ENCODE measurements at regions not wholly inside any gene's neighbourhood (a gene's known extent, or its start where the extent isn't known, plus 50 kb on each side); places are given as distances from the start of the nearest gene placed in this dataset.

DNA sequence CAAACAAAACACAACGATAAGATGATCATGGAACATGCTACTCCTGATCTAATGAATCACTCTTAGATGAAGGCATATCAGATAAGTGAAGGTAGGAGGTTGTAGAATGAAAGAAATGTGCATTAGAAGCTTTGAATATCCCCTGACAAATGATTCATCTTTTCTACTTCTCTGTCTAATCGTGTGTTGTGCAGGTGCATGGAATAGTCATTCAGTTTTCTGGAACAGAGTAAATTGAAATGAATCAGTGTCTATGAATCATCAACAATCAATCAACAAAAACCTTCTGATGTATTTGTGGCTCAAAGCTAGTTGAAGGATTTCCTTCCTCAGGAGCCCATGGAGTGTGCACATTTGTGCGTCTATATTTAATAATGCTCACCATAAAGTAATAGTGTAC is 1290.4 kb upstream of the PCDH20 start:
- TF ChIP-seq EZH2 (IDR thresholded peaks at IDR 0.05; ENCODE audit: borderline replicate concordance, low read depth, low read length, severe bottlenecking) = no peak
- TF ChIP-seq POLR2A (IDR thresholded peaks at IDR 0.05; ENCODE audit: low read depth, low read length) = no peak
- Histone ChIP-seq H3K9ac (replicated peaks; ENCODE audit: extremely low read depth, insufficient read depth, low read length) (no peak overlapping the region), H3K9me3 (replicated peaks; ENCODE audit: control insufficient read depth, insufficient read depth, low read length) (no peaks in the 10 kb centered on the region), H3K27me3 (ENCODE audit: control insufficient read depth in 2 of 2, insufficient read depth in 2 of 2, low read length in 2 of 2) (no peaks in the 10 kb centered on the region), H4K20me1 (replicated peaks; ENCODE audit: control insufficient read depth, extremely low read depth, insufficient read depth, low read length) (no peaks in the 10 kb centered on the region), H3K27ac (ENCODE audit: insufficient read depth, low read depth, low read length) (no peak overlapping the region), H3K4me3 (replicated peaks in 1 of 3; ENCODE audit: insufficient read depth in 1 of 3, low read depth in 1 of 3, low read length in 3 of 3) (no peak overlapping the region), H3K79me2 (ENCODE audit: control insufficient read depth, insufficient read depth, low read length) (no peaks in the 10 kb centered on the region), H3K4me2 (ENCODE audit: insufficient read depth, low read length) (no peak overlapping the region), H3K9me1 (replicated peaks; ENCODE audit: control insufficient read depth, extremely low read depth, insufficient read depth, low read length) (no peaks in the 10 kb centered on the region), H3K36me3 (ENCODE audit: control insufficient read depth in 2 of 2, extremely low read depth in 1 of 2, insufficient read depth in 2 of 2, low read length in 2 of 2) (no peaks in the 10 kb centered on the region), H2AFZ (ENCODE audit: low read depth, low read length) (no peak overlapping the region), H3K4me1 (ENCODE audit: control insufficient read depth, extremely low read depth, insufficient read depth, low read length) (no peaks in the 10 kb centered on the region)
- no peak for FAIRE-seq
- ChIA-PET POLR2A (no interaction called here), CTCF (no interaction called here)
- no TSS peak for BruUV-seq (replicated peaks)
- dilution Hi-C loops (cut with MboI; ENCODE audit: extremely low pct_ligation_motif_present, low sequenced_read_pairs) = no loop called here
- intact Hi-C loops (cut with micrococcal nuclease) = no loop called here
- DNase-seq (ENCODE audit: low read depth, low spot score) = no peak

DNA sequence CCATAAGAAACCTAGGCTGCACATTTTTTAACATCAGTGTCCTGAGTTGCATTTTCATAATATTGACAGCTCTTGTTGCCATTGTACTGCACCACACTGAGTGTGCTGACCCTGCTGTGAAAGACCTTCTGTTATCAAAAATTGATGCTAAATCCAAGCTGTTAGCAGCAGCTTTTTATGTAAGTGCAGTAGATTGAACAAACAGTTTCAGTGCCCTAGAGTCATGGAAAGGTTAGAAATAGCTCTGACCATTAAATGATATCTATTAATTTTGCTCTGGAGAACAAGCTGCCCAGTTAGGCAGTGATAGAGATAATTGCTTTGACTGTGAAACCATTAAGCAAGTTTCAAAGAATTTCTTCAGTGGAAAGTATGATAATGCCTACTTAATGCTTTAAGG is 1289.2 kb upstream of the PCDH20 start:
- CTCF ChIA-PET = no interaction called here
- no peak overlapping the region for H3K27ac ChIP-seq (ENCODE audit: insufficient read depth, low read depth, low read length)
- no peaks in the 10 kb centered on the region for H3K4me1 ChIP-seq (ENCODE audit: control insufficient read depth, extremely low read depth, insufficient read depth, low read length)
- no peak for FAIRE-seq
- no peaks in the 10 kb centered on the region for H3K27me3 ChIP-seq (ENCODE audit: control insufficient read depth in 2 of 2, insufficient read depth in 2 of 2, low read length in 2 of 2)
- no peak for DNase-seq (ENCODE audit: low read depth, low spot score)
- H3K9me3 ChIP-seq (replicated peaks; ENCODE audit: control insufficient read depth, insufficient read depth, low read length) = no peaks in the 10 kb centered on the region
- no peak overlapping the region for H3K4me3 ChIP-seq (replicated peaks in 1 of 3; ENCODE audit: insufficient read depth in 1 of 3, low read depth in 1 of 3, low read length in 3 of 3)
- BruUV-seq (replicated peaks) = no TSS peak
- no peaks in the 10 kb centered on the region for H3K9me1 ChIP-seq (replicated peaks; ENCODE audit: control insufficient read depth, extremely low read depth, insufficient read depth, low read length)
- H3K36me3 ChIP-seq (ENCODE audit: control insufficient read depth in 2 of 2, extremely low read depth in 1 of 2, insufficient read depth in 2 of 2, low read length in 2 of 2) = no peaks in the 10 kb centered on the region
- dilution Hi-C loops (cut with MboI; ENCODE audit: extremely low pct_ligation_motif_present, low sequenced_read_pairs) = no loop called here
- TF ChIP-seq EZH2 (IDR thresholded peaks at IDR 0.05; ENCODE audit: borderline replicate concordance, low read depth, low read length, severe bottlenecking) = no peak
- TF ChIP-seq, protein P1, sequence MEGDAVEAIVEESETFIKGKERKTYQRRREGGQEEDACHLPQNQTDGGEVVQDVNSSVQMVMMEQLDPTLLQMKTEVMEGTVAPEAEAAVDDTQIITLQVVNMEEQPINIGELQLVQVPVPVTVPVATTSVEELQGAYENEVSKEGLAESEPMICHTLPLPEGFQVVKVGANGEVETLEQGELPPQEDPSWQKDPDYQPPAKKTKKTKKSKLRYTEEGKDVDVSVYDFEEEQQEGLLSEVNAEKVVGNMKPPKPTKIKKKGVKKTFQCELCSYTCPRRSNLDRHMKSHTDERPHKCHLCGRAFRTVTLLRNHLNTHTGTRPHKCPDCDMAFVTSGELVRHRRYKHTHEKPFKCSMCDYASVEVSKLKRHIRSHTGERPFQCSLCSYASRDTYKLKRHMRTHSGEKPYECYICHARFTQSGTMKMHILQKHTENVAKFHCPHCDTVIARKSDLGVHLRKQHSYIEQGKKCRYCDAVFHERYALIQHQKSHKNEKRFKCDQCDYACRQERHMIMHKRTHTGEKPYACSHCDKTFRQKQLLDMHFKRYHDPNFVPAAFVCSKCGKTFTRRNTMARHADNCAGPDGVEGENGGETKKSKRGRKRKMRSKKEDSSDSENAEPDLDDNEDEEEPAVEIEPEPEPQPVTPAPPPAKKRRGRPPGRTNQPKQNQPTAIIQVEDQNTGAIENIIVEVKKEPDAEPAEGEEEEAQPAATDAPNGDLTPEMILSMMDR (IDR thresholded peaks at IDR 0.05; ENCODE audit: extremely low read depth in 1 of 2, insufficient read depth in 1 of 2, low read depth in 1 of 2, low read length in 2 of 2) = no peak
- TF ChIP-seq POLR2AphosphoS5 (IDR thresholded peaks at IDR 0.05; ENCODE audit: insufficient read depth, low read depth, low read length) = no peak
- TF ChIP-seq MAX (IDR thresholded peaks at IDR 0.05; ENCODE audit: insufficient read depth, insufficient read length) = no peak
- TF ChIP-seq GATA2 (IDR thresholded peaks at IDR 0.05; ENCODE audit: insufficient read depth, insufficient read length, low read depth, low read length) = no peak
- no peak for TF ChIP-seq JUN (IDR thresholded peaks at IDR 0.05; ENCODE audit: borderline replicate concordance, insufficient read depth, insufficient read length, low read depth)
- TF ChIP-seq FOS (IDR thresholded peaks at IDR 0.05; ENCODE audit: borderline replicate concordance, insufficient read depth, low read length) = no peak
- no peak for TF ChIP-seq MYC (IDR thresholded peaks at IDR 0.05; ENCODE audit: low read depth, low read length)
- no peak for TF ChIP-seq POLR2A (IDR thresholded peaks at IDR 0.05; ENCODE audit: low read depth, low read length)
- H4K20me1 ChIP-seq (replicated peaks; ENCODE audit: control insufficient read depth, extremely low read depth, insufficient read depth, low read length) = no peaks in the 10 kb centered on the region
- no peaks in the 10 kb centered on the region for H3K79me2 ChIP-seq (ENCODE audit: control insufficient read depth, insufficient read depth, low read length)
- intact Hi-C loops (cut with micrococcal nuclease) = no loop called here
- H2AFZ ChIP-seq (ENCODE audit: low read depth, low read length) = no peak overlapping the region
- POLR2A ChIA-PET = no interaction called here
- no peak overlapping the region for H3K4me2 ChIP-seq (ENCODE audit: insufficient read depth, low read length)
- no peak overlapping the region for H3K9ac ChIP-seq (replicated peaks; ENCODE audit: extremely low read depth, insufficient read depth, low read length)

Data from endothelial cell of umbilical vein (primary cell).